Anterior cingulate cortex (tissue), 58 donors: ENCODE measurements at regions not wholly inside any gene's neighbourhood (a gene's known extent, or its start where the extent isn't known, plus 50 kb on each side); places are given as distances from the start of the nearest gene placed in this dataset.

Experiments used
- DNase-seq, 58 donors: peaks; one replicate each; lab custom pipeline; 2025; lab: John Stamatoyannopoulos, UW

- DNase-seq, result no peak
Measured at GRCh38 chr6:141349710-141350109, 783.0 kb upstream of the GJE1 start.

GRCh38 chr6:141347906-141348492 is 784.7 kb upstream of the GJE1 start:
- DNase-seq, result peak in 1 of 58 donors; percentile 1

GRCh38 chr6:141347086-141347485 is 785.6 kb upstream of the GJE1 start:
- DNase-seq, result no peak

GRCh38 chr6:141346535-141346934 is 786.2 kb upstream of the GJE1 start:
- no peak for DNase-seq

- DNase-seq, result no peak
Measured at GRCh38 chr6:141337191-141337590, 795.5 kb upstream of the GJE1 start.

GRCh38 chr6:141335477-141336273 is 797.0 kb upstream of the GJE1 start:
- no peak for DNase-seq

- no peak for DNase-seq
Measured at GRCh38 chr6:141326925-141327324, 805.8 kb upstream of the GJE1 start.

- peak in 1 of 58 donors; percentile 0 for DNase-seq
Measured at GRCh38 chr6:141326426-141326825, 806.3 kb upstream of the GJE1 start.

- peak in 2 of 58 donors; percentile 5 to 14 for DNase-seq
Measured at GRCh38 chr6:141321493-141322347, 811.0 kb upstream of the GJE1 start.

GRCh38 chr6:141316236-141316635 is 816.5 kb upstream of the GJE1 start:
- no peak for DNase-seq

- no peak for DNase-seq
Measured at GRCh38 chr6:141313986-141314385, 818.7 kb upstream of the GJE1 start.

- DNase-seq, result no peak
Measured at GRCh38 chr6:141309295-141309694, 823.4 kb upstream of the GJE1 start.

GRCh38 chr6:141307309-141307998 is 825.3 kb upstream of the GJE1 start:
- no peak for DNase-seq

GRCh38 chr6:141303907-141304306 is 828.8 kb upstream of the GJE1 start:
- DNase-seq, result no peak

GRCh38 chr6:141301779-141302178 is 830.9 kb upstream of the GJE1 start:
- DNase-seq, result no peak

- DNase-seq, result no peak
Measured at GRCh38 chr6:141290941-141291721, 841.6 kb upstream of the GJE1 start.

GRCh38 chr6:141288947-141289346 is 843.8 kb upstream of the GJE1 start:
- DNase-seq, result no peak

GRCh38 chr6:141282263-141282662 is 850.5 kb upstream of the GJE1 start:
- no peak for DNase-seq

GRCh38 chr6:141269684-141270083 is 863.0 kb upstream of the GJE1 start:
- DNase-seq, result no peak

GRCh38 chr6:141267420-141267819 is 865.3 kb upstream of the GJE1 start:
- DNase-seq, result no peak
